Lower leg skin (tissue), 3 donors: ENCODE measurements at regions not wholly inside any gene's neighbourhood (a gene's known extent, or its start where the extent isn't known, plus 50 kb on each side); places are given as distances from the start of the nearest gene placed in this dataset.

Experiments
- CTCF ChIP-seq, 3 donors: fragments of 450-650 bp; IDR thresholded peaks; one replicate each; pipeline ENCODE4 v1.5.1; 2016; ENCODE audit warnings: antibody characterized with exemption in 3 of 3, mild to moderate bottlenecking in 3 of 3, moderate library complexity in 2 of 3
- POLR2A ChIP-seq, 2 donors: fragments of 450-650 bp; IDR thresholded peaks; one replicate each; pipeline ENCODE4 v1.6.1; 2016 to 2017; ENCODE audit warnings: antibody characterized with exemption in 2 of 2, mild to moderate bottlenecking in 1 of 2, moderate library complexity in 1 of 2

GRCh38 chr10:119997429-119997828, 104.9 kb downstream of the SEC23IP start:
- TF ChIP-seq CTCF (IDR thresholded peaks at IDR 0.05) (no peak), POLR2A (IDR thresholded peaks at IDR 0.05) (no peak)
